IMR-90 (cell line): ENCODE measurements at regions not wholly inside any gene's neighbourhood (a gene's known extent, or its start where the extent isn't known, plus 50 kb on each side); places are given as distances from the start of the nearest gene placed in this dataset.

Experiments
- ATAC-seq: fragments of 200-7000 bp; cut with Tn5 transposase; 2 replicates; pipeline ENCODE4 v1.9.1; 2020; ENCODE audit warnings: low read depth, mild to moderate bottlenecking, moderate library complexity
- BruUV-seq: library from RNA; stranded (reverse); fragments of 400-500 nt; replicated peaks from 2 replicates; lab custom pipeline; 2021; lab: Mats Ljungman, UMichigan
- CTCF ChIA-PET: fragments of 300-600 bp; formaldehyde crosslinking; extraction: SDS; loops from one replicate; lab custom pipeline; 2021; ENCODE audit warnings: antibody characterized with exemption; lab: Yijun Ruan, JAX
- POLR2A ChIA-PET: fragments of 300-600 bp; sonication (Branson Sonifier 250); formaldehyde crosslinking; loops from one replicate; lab custom pipeline; 2022; ENCODE audit warnings: antibody characterized with exemption; ENCODE audit not compliant: unreplicated experiment; lab: Charles Lee
- DNase-seq: peaks from one replicate; pipeline ENCODE4 v3.0.0; 2013
- H2AFZ ChIP-seq: replicated peaks from 2 replicates; pipeline ENCODE3; 2013; ENCODE audit warnings: low read length, mild to moderate bottlenecking; ENCODE audit not compliant: poor library complexity
- H2AK5ac ChIP-seq: 2 replicates; pipeline ENCODE4 v1.6.1; 2013; ENCODE audit warnings: low read depth, low read length, inconsistent platforms
- H2AK9ac ChIP-seq: replicated peaks from 2 replicates; pipeline ENCODE3; 2013; ENCODE audit warnings: mild to moderate bottlenecking, low read depth, low read length, moderate library complexity; ENCODE audit not compliant: poor library complexity
- H2BK120ac ChIP-seq: 2 replicates; pipeline ENCODE4 v1.6.1; 2013; ENCODE audit warnings: low read depth, low read length, inconsistent platforms
- H2BK15ac ChIP-seq: 3 replicates; pipeline ENCODE4 v1.6.1; 2013; ENCODE audit warnings: low read depth, low read length, inconsistent platforms
- H2BK20ac ChIP-seq: 2 replicates; pipeline ENCODE4 v1.6.1; 2013; ENCODE audit warnings: low read depth, mild to moderate bottlenecking, inconsistent platforms, low read length, moderate library complexity
- H2BK5ac ChIP-seq: 2 replicates; pipeline ENCODE4 v1.6.1; 2013; ENCODE audit warnings: mild to moderate bottlenecking, low read depth, low read length, inconsistent platforms; ENCODE audit not compliant: poor library complexity, severe bottlenecking
- H3K14ac ChIP-seq: replicated peaks from 2 replicates; pipeline ENCODE4 v1.6.1; 2013; ENCODE audit warnings: low read depth, low read length, inconsistent platforms
- H3K18ac ChIP-seq: 2 replicates; pipeline ENCODE4 v1.6.1; 2013; ENCODE audit warnings: low read depth, low read length, control low read depth
- H3K23ac ChIP-seq: 2 replicates; pipeline ENCODE4 v1.6.1; 2013; ENCODE audit warnings: low read depth, low read length, inconsistent platforms
- H3K27ac ChIP-seq: 2 replicates; pipeline ENCODE4 v1.5.1; 2013; ENCODE audit warnings: mild to moderate bottlenecking, control low read depth, low read length; ENCODE audit not compliant: insufficient read depth
- H3K27me3 ChIP-seq: 2 replicates; pipeline ENCODE4 v1.6.1; 2013; ENCODE audit warnings: low read length; ENCODE audit not compliant: control insufficient read depth, insufficient read depth
- H3K36me3 ChIP-seq: 2 replicates; pipeline ENCODE4 v1.6.1; 2013; ENCODE audit warnings: low read length, mixed read lengths; ENCODE audit not compliant: control insufficient read depth, insufficient read depth
- H3K4ac ChIP-seq: 2 replicates; pipeline ENCODE4 v1.6.1; 2013; ENCODE audit warnings: low read depth, low read length, inconsistent platforms
- H3K4me1 ChIP-seq: 2 replicates; pipeline ENCODE4 v1.6.1; 2013; ENCODE audit warnings: low read length, mixed read lengths; ENCODE audit not compliant: control insufficient read depth, insufficient read depth
- H3K4me2 ChIP-seq: 2 replicates; pipeline ENCODE4 v1.6.1; 2013; ENCODE audit warnings: low read depth, mild to moderate bottlenecking, control low read depth, low read length, moderate library complexity
- H3K4me3 ChIP-seq: 2 replicates; pipeline ENCODE4 v1.5.1; 2013; ENCODE audit warnings: low read depth, mild to moderate bottlenecking, control low read depth, low read length, moderate library complexity; ENCODE audit not compliant: insufficient read depth
- H3K56ac ChIP-seq: 2 replicates; pipeline ENCODE4 v1.6.1; 2013; ENCODE audit warnings: low read length, inconsistent platforms; ENCODE audit not compliant: insufficient read depth; ENCODE audit errors: extremely low read depth
- H3K79me1 ChIP-seq, 2 experiments: 2 replicates each; pipeline ENCODE4 v1.6.1; 2013; ENCODE audit warnings: low read length in 2 of 2, inconsistent platforms in 1 of 2, low read depth in 1 of 2
- H3K9ac ChIP-seq: 2 replicates; pipeline ENCODE4 v1.6.1; 2013; ENCODE audit warnings: low read depth, low read length, control low read depth
- H3K9me1 ChIP-seq: 2 replicates; pipeline ENCODE4 v1.6.1; 2013; ENCODE audit warnings: low read length, inconsistent platforms; ENCODE audit not compliant: insufficient read depth
- H3K9me3 ChIP-seq: 2 replicates; pipeline ENCODE4 v1.6.1; 2013; ENCODE audit warnings: low read length; ENCODE audit not compliant: control insufficient read depth, insufficient read depth
- H4K20me1 ChIP-seq: 2 replicates; pipeline ENCODE4 v1.6.1; 2013; ENCODE audit warnings: low read length, inconsistent platforms; ENCODE audit not compliant: insufficient read depth
- H4K5ac ChIP-seq: 2 replicates; pipeline ENCODE4 v1.6.1; 2013; ENCODE audit warnings: mild to moderate bottlenecking, low read depth, low read length, control low read depth
- H4K8ac ChIP-seq, 2 experiments: 2 replicates each; pipeline ENCODE4 v1.6.1; 2013; ENCODE audit warnings: low read depth in 2 of 2, low read length in 2 of 2, control low read depth in 1 of 2, inconsistent platforms in 1 of 2
- H4K91ac ChIP-seq: 2 replicates; pipeline ENCODE4 v1.6.1; 2013; ENCODE audit warnings: low read depth, low read length, inconsistent platforms; ENCODE audit not compliant: insufficient read depth
- CHD1 ChIP-seq: IDR thresholded peaks from 2 replicates; pipeline ENCODE4 v1.6.1; 2012; ENCODE audit warnings: low read depth, low read length, improper control_type of control experiment
- FOS ChIP-seq: fragments of 150-350 bp; IDR thresholded peaks from 2 replicates; pipeline ENCODE4 v1.6.1; 2016; ENCODE audit warnings: low read depth, low read length
- MAFK ChIP-seq: IDR thresholded peaks from 2 replicates; pipeline ENCODE4 v1.6.1; 2012; ENCODE audit warnings: low read depth, low read length, improper control_type of control experiment
- MAZ ChIP-seq: IDR thresholded peaks from 2 replicates; pipeline ENCODE4 v1.6.1; 2012; ENCODE audit warnings: low read depth, mild to moderate bottlenecking, low read length, improper control_type of control experiment, moderate library complexity, borderline replicate concordance
- MXI1 ChIP-seq: IDR thresholded peaks from 2 replicates; pipeline ENCODE4 v1.6.1; 2012; ENCODE audit warnings: low read depth, mild to moderate bottlenecking, low read length, moderate library complexity, borderline replicate concordance
- POLR2A ChIP-seq: IDR thresholded peaks from 2 replicates; pipeline ENCODE4 v1.6.1; 2012; ENCODE audit warnings: mild to moderate bottlenecking, low read depth, low read length
- RCOR1 ChIP-seq: IDR thresholded peaks from 2 replicates; pipeline ENCODE4 v1.6.1; 2012; ENCODE audit warnings: mild to moderate bottlenecking, low read length, improper control_type of control experiment; ENCODE audit not compliant: insufficient replicate concordance
- RFX5 ChIP-seq: IDR thresholded peaks from 2 replicates; pipeline ENCODE4 v1.8.0; 2012; ENCODE audit warnings: low read depth, mild to moderate bottlenecking, low read length, moderate library complexity
- SMC3 ChIP-seq: fragments of 150-350 bp; IDR thresholded peaks from 2 replicates; pipeline ENCODE4 v1.6.1; 2016; ENCODE audit warnings: low read depth, mild to moderate bottlenecking, antibody characterized with exemption, low read length, moderate library complexity
- WGBS, 2 experiments: methylation state at CpG; one replicate each; pipeline versions ENCODE4 v1.1.5 to v1.1.7; 2013; ENCODE audit warnings: missing lambda C conversion rate in 2 of 2; ENCODE audit not compliant: insufficient read length in 1 of 2; ENCODE audit errors: extremely low coverage in 2 of 2; 5-methylcytosine and 5-hydroxymethylcytosine counted together
- dilution Hi-C: fragments of 300-500 bp; cut with HindIII; formaldehyde crosslinking; loops from one replicate; pipeline ENCODE4 v1.14.3; 2018; ENCODE audit warnings: low sequenced_read_pairs; ENCODE audit not compliant: unreplicated experiment
- in situ Hi-C: fragments of 300-500 bp; cut with MboI; formaldehyde crosslinking; loops from 3 replicates; pipeline ENCODE4 v1.14.3; 2019; ENCODE audit warnings: low sequenced_read_pairs, inconsistent platforms, mixed read lengths
- intact Hi-C: fragments of 100-400 bp; cut with micrococcal nuclease; formaldehyde crosslinking; loops from 2 replicates; pipeline ENCODE4 v1.10.0; 2022
- TF ChIP-seq, protein P1 (sequence below): fragments of 150-350 bp; IDR thresholded peaks from 2 replicates; pipeline ENCODE4 v1.6.1; 2016; ENCODE audit warnings: low read depth, mild to moderate bottlenecking, low read length, moderate library complexity, borderline replicate concordance
- TF ChIP-seq, protein P2 (sequence below): conservative IDR thresholded peaks from 2 replicates; pipeline ENCODE4 v1.5.1; 2012; ENCODE audit warnings: mild to moderate bottlenecking, low read depth, low read length, improper control_type of control experiment

DNA sequence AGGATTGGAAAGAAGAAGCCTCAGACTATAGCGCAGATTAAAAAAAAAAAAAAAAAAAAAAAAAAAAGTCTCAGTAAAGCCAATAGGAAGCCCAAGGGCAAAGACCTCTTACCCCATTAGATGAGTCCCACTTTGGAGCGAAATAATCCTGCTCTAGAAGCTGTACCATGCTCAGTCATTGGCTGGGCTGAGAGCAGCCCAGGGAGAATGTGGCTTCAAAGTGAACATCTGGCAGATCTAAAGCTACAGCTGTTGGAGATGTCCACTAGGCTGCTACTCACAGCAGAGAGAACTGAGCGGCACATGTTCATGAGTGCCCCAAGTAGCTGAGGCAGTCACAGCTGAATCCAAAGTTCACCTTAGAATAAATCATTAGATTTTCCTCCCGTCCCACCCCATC is 560.9 kb downstream of the MED13L start:
- Histone ChIP-seq H2AFZ (no peak overlapping the region), H2BK20ac (no peak overlapping the region), H3K18ac (no peak overlapping the region), H2BK120ac (no peak overlapping the region), H4K8ac (no peak overlapping the region), H4K20me1 (no peaks in the 10 kb centered on the region), H4K5ac (no peak overlapping the region), H3K27me3 (no peaks in the 10 kb centered on the region; the same call in 1 of the 2 replicates), H3K56ac (no peak overlapping the region), H2BK15ac (no peak overlapping the region), H3K4ac (no peak overlapping the region), H3K4me3 (no peak overlapping the region), H2AK5ac (no peak overlapping the region), H3K9ac (no peak overlapping the region), H2BK5ac (no peak overlapping the region), H3K9me3 (no peaks in the 10 kb centered on the region), H3K79me1 (no peaks in the 10 kb centered on the region), H3K36me3 (no peaks in the 10 kb centered on the region), H3K9me1 (no peaks in the 10 kb centered on the region), H3K14ac (no peak overlapping the region), H2AK9ac (no peak overlapping the region), H3K4me2 (no peak overlapping the region), H4K91ac (no peak overlapping the region), H3K23ac (no peak overlapping the region), H3K4me1 (no peaks in the 10 kb centered on the region), H3K27ac (no peak overlapping the region)
- no peak for ATAC-seq
- BruUV-seq, result no TSS peak
- no peak for DNase-seq
- ChIA-PET CTCF (no interaction called here), POLR2A (no interaction called here)
- in situ Hi-C loops, result no loop called here
- WGBS, 2 experiments, result no CpG with 5 or more reads among the region's 4 CpGs
- dilution Hi-C loops, result no loop called here
- no peak for TF ChIP-seq RFX5
- TF ChIP-seq RCOR1, result no peak
- TF ChIP-seq POLR2A, result no peak
- TF ChIP-seq, protein P1, sequence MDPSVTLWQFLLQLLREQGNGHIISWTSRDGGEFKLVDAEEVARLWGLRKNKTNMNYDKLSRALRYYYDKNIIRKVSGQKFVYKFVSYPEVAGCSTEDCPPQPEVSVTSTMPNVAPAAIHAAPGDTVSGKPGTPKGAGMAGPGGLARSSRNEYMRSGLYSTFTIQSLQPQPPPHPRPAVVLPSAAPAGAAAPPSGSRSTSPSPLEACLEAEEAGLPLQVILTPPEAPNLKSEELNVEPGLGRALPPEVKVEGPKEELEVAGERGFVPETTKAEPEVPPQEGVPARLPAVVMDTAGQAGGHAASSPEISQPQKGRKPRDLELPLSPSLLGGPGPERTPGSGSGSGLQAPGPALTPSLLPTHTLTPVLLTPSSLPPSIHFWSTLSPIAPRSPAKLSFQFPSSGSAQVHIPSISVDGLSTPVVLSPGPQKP, result no peak
- no peak for TF ChIP-seq MAFK
- TF ChIP-seq MAZ, result no peak
- no peak for TF ChIP-seq CHD1
- TF ChIP-seq, protein P2, sequence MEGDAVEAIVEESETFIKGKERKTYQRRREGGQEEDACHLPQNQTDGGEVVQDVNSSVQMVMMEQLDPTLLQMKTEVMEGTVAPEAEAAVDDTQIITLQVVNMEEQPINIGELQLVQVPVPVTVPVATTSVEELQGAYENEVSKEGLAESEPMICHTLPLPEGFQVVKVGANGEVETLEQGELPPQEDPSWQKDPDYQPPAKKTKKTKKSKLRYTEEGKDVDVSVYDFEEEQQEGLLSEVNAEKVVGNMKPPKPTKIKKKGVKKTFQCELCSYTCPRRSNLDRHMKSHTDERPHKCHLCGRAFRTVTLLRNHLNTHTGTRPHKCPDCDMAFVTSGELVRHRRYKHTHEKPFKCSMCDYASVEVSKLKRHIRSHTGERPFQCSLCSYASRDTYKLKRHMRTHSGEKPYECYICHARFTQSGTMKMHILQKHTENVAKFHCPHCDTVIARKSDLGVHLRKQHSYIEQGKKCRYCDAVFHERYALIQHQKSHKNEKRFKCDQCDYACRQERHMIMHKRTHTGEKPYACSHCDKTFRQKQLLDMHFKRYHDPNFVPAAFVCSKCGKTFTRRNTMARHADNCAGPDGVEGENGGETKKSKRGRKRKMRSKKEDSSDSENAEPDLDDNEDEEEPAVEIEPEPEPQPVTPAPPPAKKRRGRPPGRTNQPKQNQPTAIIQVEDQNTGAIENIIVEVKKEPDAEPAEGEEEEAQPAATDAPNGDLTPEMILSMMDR, result no peak
- TF ChIP-seq FOS, result no peak
- no peak for TF ChIP-seq MXI1
- TF ChIP-seq SMC3, result no peak
- intact Hi-C loops, result no loop called here
